A673 (cell line): ENCODE measurements at regions not wholly inside any gene's neighbourhood (a gene's known extent, or its start where the extent isn't known, plus 50 kb on each side); places are given as distances from the start of the nearest gene placed in this dataset.
"Not testable (repeated sequence)": the region's sequence is repeated elsewhere in the genome, so short reads cannot be mapped to it uniquely, and the experiment has no call there.

Experiments
- BruUV-seq: library from RNA; stranded (reverse); fragments of 400-500 nt; replicated peaks from 2 replicates; lab custom pipeline; 2021; lab: Mats Ljungman, UMichigan
- CTCF ChIA-PET: fragments of 300-600 bp; sonication (Branson Sonifier 250); formaldehyde crosslinking; loops from one replicate; lab custom pipeline; 2022; ENCODE audit warnings: antibody characterized with exemption; lab: Charles Lee
- POLR2A ChIA-PET: fragments of 300-600 bp; sonication (Branson Sonifier 250); formaldehyde crosslinking; loops from one replicate; lab custom pipeline; 2022; ENCODE audit warnings: antibody characterized with exemption; ENCODE audit not compliant: low non-redundant PET; lab: Charles Lee
- DNase-seq: peaks from one replicate; pipeline ENCODE4 v3.0.0-alpha.2; 2015; ENCODE audit warnings: low spot score
- H3K27ac ChIP-seq: fragments of 200-600 bp; sonication (generic); 2 replicates; pipeline ENCODE4 v1.5.1; 2016; ENCODE audit warnings: mixed run types, low read depth, mild to moderate bottlenecking, mixed read lengths, antibody characterized with exemption, low read length; ENCODE audit not compliant: poor library complexity, severe bottlenecking
- H3K27me3 ChIP-seq: fragments of 200-600 bp; sonication (generic); replicated peaks from 2 replicates; pipeline ENCODE4 v1.6.1; 2017; ENCODE audit warnings: mixed run types, low read depth, mild to moderate bottlenecking, mixed read lengths, antibody characterized with exemption, low read length; ENCODE audit not compliant: insufficient read depth, poor library complexity
- H3K36me3 ChIP-seq: fragments of 200-600 bp; sonication (generic); 2 replicates; pipeline ENCODE4 v1.6.1; 2016; ENCODE audit warnings: mixed run types, mild to moderate bottlenecking, mixed read lengths, antibody characterized with exemption, low read length; ENCODE audit not compliant: insufficient read depth, poor library complexity, severe bottlenecking
- H3K4me1 ChIP-seq: fragments of 200-600 bp; sonication (generic); 2 replicates; pipeline ENCODE4 v1.6.1; 2017; ENCODE audit warnings: mixed run types, mild to moderate bottlenecking, mixed read lengths, antibody characterized with exemption, low read length; ENCODE audit not compliant: insufficient read depth, poor library complexity, severe bottlenecking
- H3K4me3 ChIP-seq: fragments of 200-600 bp; sonication (generic); 2 replicates; pipeline ENCODE4 v1.5.1; 2016; ENCODE audit warnings: low read depth, mixed run types, mild to moderate bottlenecking, mixed read lengths, low read length; ENCODE audit not compliant: poor library complexity, severe bottlenecking
- H3K9me3 ChIP-seq: fragments of 200-600 bp; sonication (generic); 2 replicates; pipeline ENCODE4 v1.6.1; 2016; ENCODE audit warnings: mixed run types, low read depth, mild to moderate bottlenecking, mixed read lengths, antibody characterized with exemption, low read length; ENCODE audit not compliant: poor library complexity, severe bottlenecking
- EZH2 ChIP-seq: fragments of 200-600 bp; sonication (generic); IDR thresholded peaks from 2 replicates; pipeline ENCODE4 v1.6.1; 2017; ENCODE audit warnings: borderline replicate concordance, low read depth, mild to moderate bottlenecking, mixed read lengths, antibody characterized with exemption, low read length; ENCODE audit not compliant: poor library complexity, severe bottlenecking
- intact Hi-C: fragments of 100-400 bp; cut with micrococcal nuclease; formaldehyde crosslinking; loops from one replicate; pipeline ENCODE4 v1.10.0; 2022; ENCODE audit not compliant: unreplicated experiment
- TF ChIP-seq, protein P1 (sequence below): fragments of 300-800, 200-600 bp; sonication (generic); conservative IDR thresholded peaks from 2 replicates; pipeline ENCODE4 v1.5.1; 2017; ENCODE audit warnings: low read depth, mild to moderate bottlenecking, antibody characterized with exemption, low read length, moderate library complexity, mixed read lengths

- intact Hi-C loops, result no loop called here
- no TSS peak for BruUV-seq
- no peaks in the 10 kb centered on the region for H3K4me1 ChIP-seq
- H3K4me3 ChIP-seq, result no peak overlapping the region
- no peaks in the 10 kb centered on the region for H3K27me3 ChIP-seq
- no peaks in the 10 kb centered on the region for H3K36me3 ChIP-seq
- no peak for DNase-seq
- no peaks in the 10 kb centered on the region for H3K9me3 ChIP-seq
- CTCF ChIA-PET, result no interaction called here
- TF ChIP-seq EZH2, result no peak
- TF ChIP-seq, protein P1, sequence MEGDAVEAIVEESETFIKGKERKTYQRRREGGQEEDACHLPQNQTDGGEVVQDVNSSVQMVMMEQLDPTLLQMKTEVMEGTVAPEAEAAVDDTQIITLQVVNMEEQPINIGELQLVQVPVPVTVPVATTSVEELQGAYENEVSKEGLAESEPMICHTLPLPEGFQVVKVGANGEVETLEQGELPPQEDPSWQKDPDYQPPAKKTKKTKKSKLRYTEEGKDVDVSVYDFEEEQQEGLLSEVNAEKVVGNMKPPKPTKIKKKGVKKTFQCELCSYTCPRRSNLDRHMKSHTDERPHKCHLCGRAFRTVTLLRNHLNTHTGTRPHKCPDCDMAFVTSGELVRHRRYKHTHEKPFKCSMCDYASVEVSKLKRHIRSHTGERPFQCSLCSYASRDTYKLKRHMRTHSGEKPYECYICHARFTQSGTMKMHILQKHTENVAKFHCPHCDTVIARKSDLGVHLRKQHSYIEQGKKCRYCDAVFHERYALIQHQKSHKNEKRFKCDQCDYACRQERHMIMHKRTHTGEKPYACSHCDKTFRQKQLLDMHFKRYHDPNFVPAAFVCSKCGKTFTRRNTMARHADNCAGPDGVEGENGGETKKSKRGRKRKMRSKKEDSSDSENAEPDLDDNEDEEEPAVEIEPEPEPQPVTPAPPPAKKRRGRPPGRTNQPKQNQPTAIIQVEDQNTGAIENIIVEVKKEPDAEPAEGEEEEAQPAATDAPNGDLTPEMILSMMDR, result no peak
- no peak overlapping the region for H3K27ac ChIP-seq
- POLR2A ChIA-PET, result no interaction called here
Observed at GRCh38 chr16:47903470-47903869, 252.3 kb downstream of the ABCC12 start.

DNA sequence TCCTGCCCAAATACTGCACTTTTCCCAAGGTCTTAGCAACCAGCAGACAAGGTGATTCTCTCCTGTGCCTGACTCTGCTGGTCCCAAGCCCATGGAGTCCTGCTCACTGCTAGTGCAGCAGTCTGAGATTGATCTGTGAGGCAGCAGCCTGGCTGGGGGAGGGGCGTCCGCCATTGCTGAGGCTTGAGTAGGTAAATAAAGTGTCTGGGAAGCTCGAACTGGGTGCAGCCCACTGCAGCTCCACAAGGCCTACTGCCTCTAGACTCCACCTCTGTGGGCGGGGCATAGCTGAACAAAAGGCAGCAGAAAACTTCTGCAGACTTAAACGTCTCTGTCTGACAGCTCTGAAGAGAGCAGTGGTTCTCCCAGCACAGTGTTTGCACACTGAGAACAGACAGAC, 258.7 kb downstream of the ABCC12 start:
- H3K4me1 ChIP-seq, intact Hi-C loops, H3K36me3 ChIP-seq, H3K27ac ChIP-seq, CTCF ChIA-PET, DNase-seq, H3K27me3 ChIP-seq, H3K9me3 ChIP-seq, POLR2A ChIA-PET, H3K4me3 ChIP-seq, BruUV-seq: not testable (repeated sequence)

DNA sequence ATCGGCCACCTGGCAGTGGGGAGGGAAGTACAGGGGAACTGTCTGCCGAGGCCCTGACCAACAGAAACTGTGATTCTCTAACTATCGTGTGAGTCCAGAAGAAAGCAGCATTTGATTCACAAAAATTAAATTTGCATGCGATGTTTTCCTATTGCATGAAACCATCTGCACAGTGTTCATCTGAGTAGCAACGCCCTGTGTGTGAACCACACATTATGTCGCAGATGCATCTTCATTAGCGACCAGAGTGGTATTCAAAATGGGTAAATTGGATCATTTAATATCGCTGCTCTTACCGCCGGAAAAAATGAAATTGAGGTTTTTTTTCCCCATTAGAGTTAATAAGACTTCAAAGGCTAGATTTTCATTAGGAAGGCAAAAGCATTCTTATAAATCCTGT, 260.6 kb downstream of the ABCC12 start:
- Histone ChIP-seq H3K4me3 (no peak overlapping the region), H3K4me1 (no peaks in the 10 kb centered on the region), H3K27me3 (peaks cover 4% of the 10 kb centered on the region), H3K36me3 (no peaks in the 10 kb centered on the region), H3K27ac (no peak overlapping the region), H3K9me3 (no peaks in the 10 kb centered on the region)
- DNase-seq, result no peak
- no peak for TF ChIP-seq EZH2
- POLR2A ChIA-PET, result no interaction called here
- BruUV-seq, result no TSS peak
- intact Hi-C loops, result no loop called here
- CTCF ChIA-PET, result no interaction called here

DNA sequence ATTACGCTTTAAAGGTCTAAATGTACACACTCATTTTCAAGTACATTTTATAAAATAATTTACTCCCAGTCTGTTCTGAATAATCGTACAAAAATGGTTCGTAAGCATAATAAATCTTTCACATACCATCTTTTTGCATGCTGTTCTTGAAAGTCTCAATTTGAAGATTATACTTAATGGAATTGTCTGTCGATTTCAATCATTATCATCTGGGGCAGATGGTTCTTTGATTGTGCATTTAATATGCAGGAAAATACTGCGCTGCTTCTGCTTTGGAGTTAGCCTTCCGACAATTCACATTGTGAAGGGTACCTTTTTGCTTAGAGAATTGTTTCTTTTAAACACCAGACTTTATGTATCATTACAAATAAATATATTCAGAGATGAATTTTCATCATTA, 262.8 kb downstream of the ABCC12 start:
- ChIA-PET CTCF (no interaction called here), POLR2A (no interaction called here)
- no peak for DNase-seq
- Histone ChIP-seq H3K36me3 (no peaks in the 10 kb centered on the region), H3K4me3 (no peak overlapping the region), H3K4me1 (no peaks in the 10 kb centered on the region), H3K27ac (no peak overlapping the region), H3K9me3 (no peaks in the 10 kb centered on the region), H3K27me3 (peaks cover 4% of the 10 kb centered on the region)
- no TSS peak for BruUV-seq
- intact Hi-C loops, result no loop called here
- TF ChIP-seq, protein P1, result no peak
- TF ChIP-seq EZH2, result no peak
